GM18868 (cell line): ENCODE measurements at regions not wholly inside any gene's neighbourhood (a gene's known extent, or its start where the extent isn't known, plus 50 kb on each side); places are given as distances from the start of the nearest gene placed in this dataset.
A peak's percentile ranks its signal among the peaks of the same experiment; 100 is the strongest.

ENCODE experiments used
- ATAC-seq: cut with Tn5 transposase; IDR thresholded peaks from one replicate; pipeline ENCODE4 v1.9.1; 2021; ENCODE audit warnings: mild to moderate bottlenecking, moderate library complexity; ENCODE audit not compliant: unreplicated experiment

GRCh38 chr6:168885751-168886742, 367.6 kb downstream of the THBS2 start:
- no peak for ATAC-seq

DNA sequence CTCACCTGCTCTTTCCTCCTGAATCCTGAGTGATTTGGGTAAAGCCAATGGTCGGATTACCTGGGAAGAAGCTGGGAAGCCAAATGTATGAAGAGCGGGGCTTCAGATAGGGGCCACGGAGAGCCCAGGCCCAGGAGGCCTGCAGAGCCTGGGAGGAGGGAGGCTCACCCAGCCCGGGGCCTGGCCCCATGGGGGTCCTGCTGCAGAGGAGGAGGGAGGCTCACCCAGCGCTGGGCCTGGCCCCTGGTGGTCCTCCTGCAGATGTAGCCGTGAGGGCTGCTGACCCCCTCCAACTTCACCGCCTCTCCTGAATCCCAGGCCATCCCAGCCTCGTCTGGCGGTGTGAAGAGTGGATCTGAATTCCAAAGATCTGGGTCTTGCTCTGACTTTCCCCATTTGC, 368.4 kb downstream of the THBS2 start:
- no peak for ATAC-seq

DNA sequence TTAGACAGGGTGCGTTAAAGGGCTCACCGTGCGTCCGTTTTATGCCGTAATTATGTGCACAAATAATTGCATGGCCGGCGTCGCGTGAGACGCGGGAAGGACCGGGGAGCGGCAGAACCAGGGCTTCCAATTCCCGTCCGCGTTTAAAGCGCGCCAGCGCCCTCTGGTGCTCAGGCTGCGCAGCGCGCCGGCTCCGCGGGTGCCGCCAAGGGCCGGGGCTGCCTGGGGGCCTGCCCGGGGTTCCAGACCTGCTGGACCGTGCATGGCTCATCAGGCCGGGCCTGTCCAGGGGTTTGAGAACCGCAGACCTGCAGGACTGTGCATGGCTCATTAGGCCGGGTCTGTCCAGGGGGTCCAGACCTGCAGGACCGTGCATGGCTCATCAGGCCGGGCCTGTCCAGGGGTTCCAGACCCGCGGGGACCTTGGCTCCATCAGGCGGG, 369.0 kb downstream of the THBS2 start:
- peak; percentile 93 for ATAC-seq

DNA sequence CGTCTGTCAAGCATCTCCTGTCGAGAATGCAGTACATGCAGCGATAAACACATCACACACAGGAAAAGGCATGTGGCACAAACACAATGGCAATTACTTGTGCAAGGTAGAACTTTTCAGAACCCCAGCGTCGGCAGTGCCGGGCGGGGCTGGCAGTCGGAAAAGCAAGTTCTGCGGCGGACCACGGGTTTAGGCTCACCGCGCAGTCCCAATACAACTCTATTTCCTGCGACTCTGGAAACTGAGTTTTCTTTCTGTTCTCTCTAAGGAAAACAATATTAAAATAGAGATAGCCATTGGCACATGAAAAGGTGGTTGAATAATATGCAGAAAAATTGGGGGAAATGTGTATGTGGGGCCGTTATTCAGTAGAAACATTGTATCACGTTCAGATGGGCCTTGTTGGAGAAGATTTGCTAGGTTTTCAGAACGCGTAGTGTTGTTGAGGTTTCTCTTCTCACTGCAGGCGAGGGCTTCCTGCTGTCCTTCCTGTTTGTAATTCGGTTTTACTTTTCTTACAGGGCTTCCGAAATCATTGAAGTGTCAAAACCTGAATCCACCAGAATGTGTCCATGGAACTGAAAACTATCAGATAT, 369.5 kb downstream of the THBS2 start:
- peak; percentile 18 for ATAC-seq

- no peak for ATAC-seq
Measured at GRCh38 chr6:168883410-168884049, 370.1 kb downstream of the THBS2 start.

DNA sequence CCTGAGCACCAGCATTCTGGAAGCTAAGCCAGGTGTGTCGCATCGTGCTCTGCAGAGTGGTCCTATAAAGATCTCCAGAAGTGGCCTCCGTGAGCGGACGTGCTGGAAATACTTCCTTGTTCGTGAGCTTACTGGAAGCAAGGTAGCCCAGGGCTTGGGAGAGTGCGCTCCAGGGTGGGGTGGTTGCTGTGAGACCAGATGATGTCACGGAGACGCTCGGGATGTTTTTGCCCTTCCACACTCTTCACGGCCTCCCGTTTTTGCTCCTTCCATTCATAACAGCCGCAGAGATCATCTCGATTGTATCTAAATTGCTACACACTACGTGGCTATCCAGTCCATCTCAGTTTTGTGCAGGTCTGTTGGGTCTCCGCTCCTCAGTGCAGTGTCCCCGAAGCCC, 373.4 kb downstream of the THBS2 start:
- ATAC-seq, result no peak

DNA sequence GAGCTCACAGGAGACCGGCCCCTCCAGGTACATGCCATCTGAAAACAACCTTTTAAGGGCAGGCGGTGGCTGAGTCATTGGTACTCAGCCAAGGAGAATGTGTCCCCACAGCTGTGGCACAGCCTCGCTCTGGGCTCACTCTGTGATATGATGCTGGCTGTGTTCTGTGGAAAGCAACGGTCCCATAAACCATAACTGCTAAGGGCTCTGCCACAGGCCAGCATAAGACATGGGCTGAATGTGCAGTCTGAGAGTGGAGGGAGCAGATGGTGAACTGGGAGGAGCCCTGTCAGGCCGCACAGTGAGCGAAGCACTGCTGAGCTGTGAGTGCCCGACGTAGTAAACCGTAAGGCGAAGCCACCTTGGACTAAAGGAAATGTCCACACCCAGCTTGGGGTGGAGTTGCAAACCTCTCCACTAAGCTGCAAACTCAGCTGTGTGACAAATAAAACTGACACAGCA, 375.8 kb downstream of the THBS2 start:
- no peak for ATAC-seq

DNA sequence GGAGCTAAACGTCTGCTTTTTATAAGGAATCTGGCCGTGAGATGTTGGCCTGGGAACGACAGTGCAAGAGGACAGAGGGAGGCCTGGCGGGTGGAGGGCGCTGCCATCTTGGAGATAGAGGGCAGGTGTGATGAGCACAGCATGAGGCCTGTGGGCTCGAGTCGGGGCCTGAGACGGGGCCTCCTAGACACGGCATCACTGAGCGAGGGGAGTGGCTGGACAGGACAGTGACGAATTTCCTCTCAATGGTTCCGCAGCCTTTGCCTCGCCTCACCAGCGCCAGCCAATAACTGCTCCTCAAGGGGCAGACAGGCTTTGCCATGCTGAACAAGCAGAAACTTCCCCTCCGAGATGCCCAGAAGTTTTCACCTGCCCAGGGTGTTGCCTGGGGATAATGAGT, 376.7 kb downstream of the THBS2 start:
- ATAC-seq, result no peak

DNA sequence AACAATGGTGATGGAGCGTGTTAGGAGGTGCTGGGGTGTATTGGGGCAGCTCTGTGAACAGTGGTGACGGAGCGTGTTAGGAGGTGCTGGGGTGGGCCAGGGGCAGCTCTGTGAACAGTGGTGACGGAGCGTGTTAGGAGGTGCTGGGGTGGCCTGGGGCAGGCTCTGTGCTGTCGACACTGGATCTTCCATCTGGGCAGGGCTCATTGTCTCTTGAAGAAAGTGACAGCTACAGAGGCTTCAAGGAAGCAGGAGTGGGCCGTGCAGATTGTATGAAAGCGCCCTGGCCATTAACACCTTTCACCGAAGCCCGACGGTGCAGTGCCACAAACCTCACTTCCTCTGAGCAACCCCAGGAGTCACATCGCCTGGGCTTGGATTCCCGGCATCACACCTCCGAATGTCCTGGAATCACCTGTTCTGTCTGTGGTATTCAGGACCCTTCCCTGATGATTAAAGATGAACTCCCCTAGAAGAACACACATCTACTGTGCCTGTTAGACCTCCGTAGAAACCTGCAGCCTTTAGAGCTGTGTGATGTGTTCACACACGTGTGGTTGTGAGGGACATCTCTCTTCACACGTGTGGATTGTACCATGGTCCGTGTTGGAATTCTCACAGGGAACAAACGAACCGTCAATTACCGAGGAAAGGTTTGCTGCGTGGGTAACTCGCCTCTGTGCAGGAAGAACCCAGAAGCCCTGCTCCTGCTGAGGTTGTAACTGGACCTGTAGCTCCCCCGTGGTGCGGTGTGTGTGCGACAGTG, 377.7 kb downstream of the THBS2 start:
- no peak for ATAC-seq

DNA sequence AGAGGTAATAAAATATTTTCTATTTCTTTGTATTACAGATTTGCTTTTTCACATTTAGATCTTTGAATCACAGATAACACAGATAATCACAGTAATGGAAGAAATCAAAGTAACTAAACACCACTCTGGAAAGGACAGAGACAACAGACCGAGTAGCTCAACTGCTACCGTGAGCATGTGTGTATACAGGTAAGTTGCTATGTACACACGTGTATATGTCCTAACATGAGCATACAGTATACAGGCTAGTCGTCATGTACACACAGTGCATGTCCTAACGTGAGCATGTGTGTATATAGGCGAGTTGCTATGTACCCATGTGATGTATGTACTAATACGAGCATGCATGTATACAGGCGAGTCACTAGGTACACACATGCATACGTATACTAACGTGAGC, 379.0 kb downstream of the THBS2 start:
- ATAC-seq, result no peak

- no peak for ATAC-seq
Measured at GRCh38 chr6:168873278-168874190, 380.1 kb downstream of the THBS2 start.

- ATAC-seq, result no peak
Measured at GRCh38 chr6:168871642-168872315, 381.9 kb downstream of the THBS2 start.

DNA sequence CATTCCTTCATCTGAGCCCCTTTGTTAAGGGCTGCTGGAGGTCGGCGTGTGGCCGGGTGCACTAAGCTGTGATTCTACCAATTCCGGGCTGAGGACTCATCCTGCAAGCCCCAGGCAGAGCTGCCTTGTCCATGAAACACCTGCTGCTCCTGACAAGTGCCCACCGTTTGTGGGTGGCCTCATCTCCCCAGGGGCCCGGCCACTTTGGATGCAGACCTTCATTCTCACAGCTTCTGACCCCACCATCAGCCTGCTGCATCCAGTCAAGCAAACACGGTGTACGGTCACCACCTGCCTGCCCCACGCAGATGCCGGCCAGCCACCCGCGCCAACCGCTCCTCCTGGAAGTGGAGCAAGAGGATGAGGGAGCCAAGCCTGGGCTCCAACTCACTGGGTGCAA, 382.7 kb downstream of the THBS2 start:
- ATAC-seq, result no peak

- ATAC-seq, result no peak
Measured at GRCh38 chr6:168867247-168868102, 386.2 kb downstream of the THBS2 start.

GRCh38 chr6:168866534-168866933, 387.1 kb downstream of the THBS2 start:
- ATAC-seq, result no peak

GRCh38 chr6:168865522-168865921, 388.1 kb downstream of the THBS2 start:
- ATAC-seq, result no peak

DNA sequence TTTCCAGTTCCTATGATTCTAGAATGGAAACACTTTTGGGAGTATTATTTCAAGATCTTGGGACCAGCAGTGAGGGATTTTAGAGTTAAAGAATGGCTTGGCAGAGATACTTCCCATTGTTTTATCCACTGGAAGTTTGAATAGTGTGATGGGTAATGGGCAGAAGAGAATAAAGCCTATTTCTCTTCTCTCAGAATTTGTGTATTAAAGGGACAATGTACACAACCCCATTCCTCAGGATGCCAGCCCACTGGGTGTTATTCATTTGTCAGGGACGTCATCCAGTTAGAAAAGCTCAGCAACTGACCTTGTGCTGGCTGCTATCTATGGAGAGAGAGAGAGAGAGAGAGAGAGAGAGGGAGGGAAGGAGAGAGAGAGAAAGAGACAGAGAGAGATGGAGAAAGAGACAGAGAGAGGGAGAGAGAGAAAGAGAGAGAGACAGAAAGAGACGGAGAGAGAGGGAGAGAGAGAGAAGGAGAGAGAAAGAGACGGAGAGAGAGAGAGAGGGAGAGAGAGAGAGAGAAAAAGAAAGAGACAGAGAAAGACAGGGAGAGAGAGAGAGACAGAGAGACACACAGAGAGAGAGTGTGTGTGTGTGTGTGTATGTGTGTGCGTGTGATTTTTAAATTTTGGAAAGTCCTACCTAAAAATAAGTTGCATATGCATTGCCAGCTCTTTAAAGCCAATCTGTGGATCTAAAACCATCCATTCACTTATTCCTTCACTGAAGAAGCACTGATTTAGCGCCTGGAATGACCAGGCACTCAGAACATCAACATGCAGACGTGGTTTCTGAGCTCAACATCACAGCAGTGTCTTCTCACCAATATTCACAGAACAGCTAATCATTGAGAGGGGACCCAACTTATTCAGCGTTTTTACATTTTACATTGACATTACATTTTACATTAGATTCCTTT, 388.8 kb downstream of the THBS2 start:
- ATAC-seq, result no peak
